PFSK-1 (cell line): ENCODE measurements at regions not wholly inside any gene's neighbourhood (a gene's known extent, or its start where the extent isn't known, plus 50 kb on each side); places are given as distances from the start of the nearest gene placed in this dataset.
A peak's percentile ranks its signal among the peaks of the same experiment; 100 is the strongest.

ENCODE experiments used
- POLR2AphosphoS5 ChIP-seq: IDR thresholded peaks from 2 replicates; pipeline ENCODE4 v1.6.1; 2012; ENCODE audit warnings: low read depth, mild to moderate bottlenecking, control low read depth, low read length, moderate library complexity
- SIN3A ChIP-seq: IDR thresholded peaks from 2 replicates; pipeline ENCODE4 v1.6.1; 2012; ENCODE audit warnings: mild to moderate bottlenecking, low read length, moderate library complexity, borderline replicate concordance; ENCODE audit not compliant: insufficient read depth
- TAF1 ChIP-seq: IDR thresholded peaks from 2 replicates; pipeline ENCODE4 v1.6.1; 2012; ENCODE audit warnings: low read length, control low read depth, borderline replicate concordance; ENCODE audit not compliant: insufficient read depth

DNA sequence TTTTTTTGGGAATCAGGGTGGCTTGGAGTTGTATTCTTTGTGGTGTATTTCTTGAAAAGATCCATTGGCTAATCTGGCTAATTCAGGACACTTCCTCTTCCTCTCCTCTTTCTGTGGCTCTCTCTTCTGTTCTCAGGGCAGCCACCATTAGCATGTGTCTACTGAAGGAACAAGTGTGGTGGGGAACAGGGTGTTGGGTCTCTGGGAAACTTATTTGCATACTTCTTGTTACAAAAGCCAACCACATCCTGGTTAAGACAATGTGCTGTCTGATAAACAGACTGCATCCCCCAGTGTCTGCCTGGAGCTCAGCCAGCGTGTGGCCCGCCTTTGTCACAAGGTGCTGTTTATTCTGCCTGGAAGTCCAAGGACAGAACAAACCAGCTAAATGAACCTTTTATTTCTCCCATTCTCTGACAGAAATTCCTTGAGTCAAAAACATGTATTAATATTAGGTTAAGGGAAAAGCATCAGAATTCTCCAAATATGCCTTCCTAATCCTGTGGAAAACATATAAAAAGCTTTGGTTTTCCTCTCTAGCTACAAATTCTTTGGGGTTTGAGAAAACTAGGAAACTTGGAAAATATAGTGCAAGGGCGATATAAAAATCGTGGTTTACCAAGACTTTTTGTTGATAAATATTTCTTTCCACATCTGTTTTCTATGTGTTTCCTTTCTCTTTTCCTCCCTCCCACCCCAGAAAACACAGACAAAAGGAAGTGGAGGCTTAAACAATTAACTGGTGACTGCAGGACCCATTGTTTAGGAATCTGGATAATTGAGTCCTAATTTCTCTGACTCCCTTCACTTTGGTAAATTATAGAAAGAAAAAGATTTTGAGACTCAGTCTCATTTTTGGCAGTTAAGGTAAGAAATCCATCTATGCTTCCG, 203.6 kb downstream of the SPRY1 start:
- TF ChIP-seq POLR2AphosphoS5 (no peak), SIN3A (peak; percentile 65; the same call in 1 of the 2 replicates), TAF1 (no peak)
